GM21367 (cell line): ENCODE measurements at regions not wholly inside any gene's neighbourhood (a gene's known extent, or its start where the extent isn't known, plus 50 kb on each side); places are given as distances from the start of the nearest gene placed in this dataset.
"Not testable (repeated sequence)": the region's sequence is repeated elsewhere in the genome, so short reads cannot be mapped to it uniquely, and the experiment has no call there.

Experiments used
- ATAC-seq: cut with Tn5 transposase; IDR thresholded peaks from one replicate; pipeline ENCODE4 v1.9.1; 2021; ENCODE audit not compliant: unreplicated experiment

DNA sequence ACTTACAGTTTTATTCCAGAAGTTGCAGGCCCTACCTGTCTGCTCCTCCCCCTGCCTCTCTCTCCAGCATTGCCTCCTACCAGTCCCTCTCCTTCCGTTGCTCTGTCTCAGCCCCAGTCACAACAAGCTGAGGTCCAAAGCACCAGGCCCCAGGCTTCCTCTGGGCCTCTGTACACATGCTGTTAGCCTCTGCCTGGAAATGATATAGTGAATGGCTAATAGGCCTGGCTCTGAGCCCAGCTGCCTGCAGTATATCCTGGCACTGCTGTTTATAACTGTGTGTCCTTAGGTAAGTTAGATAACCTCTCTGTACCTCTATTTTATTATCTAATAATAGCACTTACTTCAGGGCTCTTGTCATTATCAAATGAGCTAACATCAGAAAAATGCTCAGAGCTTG is 114.9 kb upstream of the PWP1 start:
- no peak for ATAC-seq

DNA sequence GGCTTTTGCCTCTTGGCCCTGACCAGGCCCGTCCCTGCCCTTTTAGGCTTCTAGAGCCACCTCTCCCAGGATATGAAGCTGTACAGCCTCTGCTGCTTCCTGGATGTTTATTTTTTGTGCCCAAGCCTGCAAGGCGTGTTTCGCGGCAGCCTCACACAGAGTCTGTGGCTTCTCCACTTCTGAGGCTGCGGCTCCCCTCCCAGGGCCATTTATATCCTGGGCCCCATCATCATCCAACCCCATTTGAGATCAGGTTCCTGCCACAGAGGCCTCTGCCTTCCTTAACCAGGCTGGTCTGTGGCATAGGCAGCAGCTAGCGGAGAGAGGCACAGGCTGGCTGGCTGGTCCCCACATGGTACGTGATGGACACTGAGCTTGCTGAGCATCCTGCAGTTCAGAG is 114.1 kb upstream of the PWP1 start:
- ATAC-seq = no peak

DNA sequence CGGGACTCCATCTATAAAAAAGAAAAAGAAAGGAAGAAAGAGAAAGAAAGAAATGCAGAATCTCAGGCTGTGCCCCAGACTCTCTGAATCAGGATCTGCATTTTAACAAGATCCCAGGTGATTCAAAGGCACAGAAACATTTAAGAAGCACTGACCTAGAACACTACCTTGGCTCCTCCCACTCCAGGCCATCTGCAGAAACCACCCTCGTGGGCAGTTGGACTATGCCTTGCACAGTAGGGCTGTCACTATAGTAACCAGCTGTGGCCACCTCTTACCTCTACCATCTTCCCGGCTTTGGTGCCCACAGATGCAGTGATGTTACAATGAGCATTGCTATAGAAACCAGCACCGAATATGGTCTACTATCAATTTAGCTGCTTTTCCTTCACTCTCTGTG is 110.9 kb upstream of the PWP1 start:
- no peak for ATAC-seq

DNA sequence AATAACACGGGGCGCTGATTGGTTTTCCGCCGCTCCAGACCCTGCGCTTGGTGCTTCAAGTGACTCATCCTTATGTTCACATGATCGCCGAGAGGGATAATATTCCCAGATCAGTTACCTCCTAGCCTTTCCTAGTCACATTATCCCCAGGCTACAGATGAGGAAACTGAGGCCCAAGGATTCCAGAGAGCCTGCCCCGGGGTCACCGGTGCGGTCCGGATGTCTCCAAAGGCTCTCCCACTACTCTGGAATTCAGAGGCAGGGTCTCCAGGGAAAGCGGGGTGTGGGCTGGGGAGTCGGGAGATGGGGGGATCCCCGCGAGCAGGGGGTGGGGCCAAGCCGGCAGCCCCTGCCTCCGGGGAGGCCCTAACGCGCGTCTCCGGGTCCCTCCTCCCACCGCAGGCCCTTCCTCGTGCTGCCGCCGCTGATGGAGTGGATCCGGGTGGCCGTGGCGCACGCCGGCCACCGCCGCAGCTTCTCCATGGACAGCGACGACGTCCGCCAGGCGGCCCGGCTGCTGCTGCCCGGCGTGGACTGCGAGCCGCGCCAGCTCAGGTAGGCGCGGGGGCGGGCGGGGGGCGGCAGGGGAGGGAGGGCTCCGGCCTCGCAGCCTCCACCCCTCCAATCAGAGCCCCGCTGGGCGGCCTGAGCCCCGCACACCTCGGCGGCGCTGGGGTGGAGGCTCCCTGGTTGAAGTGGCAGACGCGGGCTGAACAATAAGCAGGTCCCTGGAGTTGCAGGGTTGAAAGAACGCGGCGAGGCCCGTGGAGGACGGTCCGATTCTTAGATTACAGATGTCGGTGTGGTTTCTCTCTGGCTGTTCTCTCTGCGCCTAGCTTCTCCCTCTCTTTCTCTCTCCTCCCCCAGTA is 104.6 kb upstream of the PWP1 start:
- ATAC-seq = no peak

DNA sequence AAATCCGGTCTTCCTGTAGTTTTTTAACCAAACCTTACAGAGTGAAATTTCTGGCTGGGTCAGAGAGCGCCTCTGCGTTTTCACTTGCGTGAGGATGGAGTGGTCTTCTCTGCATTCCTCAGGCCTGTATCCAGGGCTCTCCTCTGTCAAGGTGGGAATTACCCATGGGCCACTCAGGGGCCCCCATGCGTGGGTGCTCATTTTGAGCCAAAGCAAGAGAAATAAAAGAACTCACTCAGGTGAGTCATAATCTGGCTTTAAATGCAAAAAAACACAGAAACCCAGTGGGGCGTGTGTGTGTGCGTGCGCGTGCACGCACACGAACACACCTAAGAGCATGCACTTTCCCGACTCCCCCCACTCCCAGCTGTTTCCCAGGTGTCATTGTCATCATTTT is 104.0 kb upstream of the PWP1 start:
- ATAC-seq = no peak

DNA sequence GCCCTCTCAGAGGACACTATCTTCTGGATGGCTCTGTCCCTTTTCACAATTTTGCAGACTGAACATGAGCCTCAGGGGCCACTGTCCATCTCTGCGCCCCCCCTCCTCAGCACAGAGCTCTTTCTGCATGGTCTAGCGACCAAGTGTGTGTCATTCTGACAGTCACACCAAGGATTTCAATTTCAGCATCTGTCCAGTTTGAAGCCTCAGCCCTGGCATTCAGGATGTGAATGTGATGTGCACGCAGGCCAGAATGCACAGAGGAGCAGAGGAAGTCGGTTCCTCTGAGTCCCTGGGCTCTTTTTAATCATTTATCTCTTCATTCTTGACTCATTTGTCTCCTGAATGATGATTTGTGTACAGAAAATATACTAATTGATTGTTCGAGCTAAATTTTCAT is 102.0 kb upstream of the PWP1 start:
- ATAC-seq = no peak

DNA sequence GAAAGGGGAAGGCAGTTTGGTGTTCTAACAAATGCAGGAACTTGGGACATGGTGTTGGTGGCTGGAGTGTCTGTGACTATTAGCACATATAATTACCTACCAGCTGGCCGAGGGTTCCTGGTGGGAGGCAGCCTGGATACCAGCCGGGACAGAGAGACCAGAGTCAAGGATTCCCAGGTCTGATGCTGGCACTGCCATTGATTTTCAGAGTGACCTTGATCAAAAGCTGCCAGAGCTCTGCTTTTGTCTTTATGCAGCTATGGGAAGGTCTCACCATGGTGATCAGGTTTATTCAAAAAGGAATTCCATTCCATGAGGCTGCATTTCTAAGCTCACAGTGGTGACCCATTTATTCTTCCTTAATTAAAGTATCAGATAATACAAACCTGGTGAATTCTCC is 101.0 kb upstream of the PWP1 start:
- no peak for ATAC-seq

DNA sequence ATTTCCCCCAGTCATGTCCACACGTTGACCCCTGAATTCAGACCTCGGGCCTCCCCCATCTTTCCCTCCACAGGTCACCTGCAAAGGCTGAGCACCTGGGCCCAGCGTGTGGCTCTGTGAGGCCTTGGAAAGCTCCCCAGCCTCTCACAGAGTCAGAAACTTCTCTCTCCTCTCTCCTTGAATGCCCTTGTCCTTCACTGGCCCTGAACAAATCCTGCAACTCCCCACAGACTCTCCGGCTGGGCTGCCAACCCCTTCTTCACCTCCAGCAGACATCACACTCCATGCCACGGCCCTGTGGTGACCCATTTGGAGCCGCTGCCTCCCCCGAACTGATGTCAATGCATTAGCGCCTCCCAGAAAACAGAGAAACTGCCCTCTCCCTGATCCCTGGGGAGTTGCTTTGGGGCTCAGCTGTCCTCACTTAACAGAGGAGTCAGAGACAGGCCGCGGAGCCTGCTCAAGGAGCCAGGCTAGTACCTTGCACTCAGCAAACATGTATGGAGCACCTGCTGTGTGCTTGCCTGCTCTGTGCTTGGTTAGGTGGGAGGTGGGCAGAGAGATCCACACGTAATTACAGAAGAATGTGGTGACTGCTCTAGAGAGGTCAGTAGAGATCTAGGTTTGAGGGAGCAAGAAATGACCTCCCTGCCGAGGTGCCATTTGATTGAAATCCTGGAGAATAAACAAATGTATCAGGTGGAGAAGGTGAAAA is 99.2 kb upstream of the PWP1 start:
- ATAC-seq = no peak

DNA sequence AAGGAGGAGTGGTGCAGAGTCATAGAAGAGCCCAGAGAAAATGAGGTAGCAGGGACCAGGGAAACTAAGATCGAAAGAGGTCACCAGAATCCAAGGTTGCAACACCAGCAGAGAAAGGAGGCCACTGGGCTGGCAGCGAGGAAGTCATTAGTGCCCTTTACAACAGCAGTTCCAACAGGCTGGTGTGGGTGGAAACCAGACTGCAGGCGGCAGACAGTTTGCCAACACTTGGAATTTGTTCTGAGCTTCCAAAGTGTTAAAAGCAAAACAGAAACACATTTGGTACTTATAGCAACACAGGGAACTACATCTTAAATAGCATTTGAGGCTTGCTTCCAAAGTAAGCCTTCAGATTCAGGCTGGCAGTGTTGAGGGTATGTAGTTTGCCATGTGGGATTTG is 95.2 kb upstream of the PWP1 start:
- ATAC-seq = no peak

DNA sequence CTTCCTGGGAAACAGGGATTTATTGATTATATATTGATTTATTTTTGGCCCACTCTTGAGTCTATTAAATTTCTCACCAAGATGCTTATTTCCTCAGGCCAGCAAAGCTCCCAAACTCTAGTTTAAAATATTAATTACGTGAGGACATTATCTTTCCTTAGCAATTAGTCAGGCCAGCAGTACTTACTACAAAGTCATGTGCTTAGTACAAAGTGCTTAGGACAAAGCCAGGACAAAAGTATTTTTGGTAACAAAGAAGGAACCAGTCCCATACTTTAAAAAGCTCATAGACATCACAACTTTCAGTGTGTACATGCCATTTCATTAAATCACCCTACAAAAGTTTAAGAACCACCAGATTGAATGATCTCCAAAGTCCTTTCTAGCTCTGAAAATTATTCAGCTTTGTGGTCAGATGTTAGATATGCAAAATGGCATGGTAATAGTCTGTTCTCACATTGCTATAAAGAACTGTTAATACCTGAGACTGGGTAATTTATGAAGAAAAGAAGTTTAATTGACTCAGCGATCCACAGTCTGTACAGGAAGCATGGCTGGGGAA is 94.7 kb upstream of the PWP1 start:
- ATAC-seq = no peak

DNA sequence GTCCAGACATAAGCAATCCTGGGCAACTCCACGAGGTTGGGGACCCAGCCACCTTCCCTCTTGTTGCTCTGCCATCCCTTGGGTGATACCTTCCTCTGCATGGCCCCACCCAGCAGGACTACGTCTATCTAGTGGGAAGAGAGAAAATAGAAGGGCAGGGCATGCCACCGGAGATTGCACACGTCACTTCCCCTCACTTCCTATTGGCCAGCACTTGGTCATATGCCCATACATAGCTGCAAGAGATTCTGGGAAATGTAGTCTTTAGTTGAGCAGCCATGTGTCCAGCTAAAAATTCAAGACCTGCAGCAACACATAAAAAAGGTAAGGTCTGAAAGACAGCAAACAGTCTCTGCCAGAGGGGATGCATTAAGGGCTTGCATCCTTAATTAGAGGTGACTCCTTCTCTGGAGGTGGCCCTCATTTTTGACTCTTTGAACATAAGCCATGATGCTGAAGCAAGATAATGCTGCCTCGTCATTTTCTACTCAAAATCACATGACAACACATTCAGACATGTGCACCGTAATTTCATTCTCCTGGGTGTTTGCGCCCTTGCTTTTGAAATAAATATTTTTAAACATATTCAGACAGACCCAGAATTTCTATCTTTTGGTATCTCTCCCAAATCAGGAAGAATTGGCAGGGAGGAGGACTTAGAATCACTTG is 91.8 kb upstream of the PWP1 start:
- no peak for ATAC-seq

DNA sequence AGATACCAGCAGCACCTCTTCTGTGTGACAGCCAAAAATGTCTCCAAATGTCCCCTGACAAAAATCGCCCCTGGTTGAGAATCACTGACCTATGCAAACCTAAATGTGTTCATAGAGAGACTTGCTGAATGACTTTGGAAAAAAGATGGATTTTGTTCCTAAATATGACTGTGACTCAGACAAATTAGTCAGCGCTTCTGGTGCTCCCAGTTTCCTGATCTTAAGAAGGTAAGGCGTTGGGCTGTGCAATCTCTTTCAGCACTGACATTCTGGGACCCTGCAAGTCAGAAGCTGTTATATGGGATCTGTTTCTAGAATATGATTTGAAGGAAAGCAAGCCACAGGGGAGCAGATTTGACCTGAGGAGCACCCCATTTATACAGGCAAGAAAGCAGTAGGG is 90.6 kb upstream of the PWP1 start:
- ATAC-seq = no peak

DNA sequence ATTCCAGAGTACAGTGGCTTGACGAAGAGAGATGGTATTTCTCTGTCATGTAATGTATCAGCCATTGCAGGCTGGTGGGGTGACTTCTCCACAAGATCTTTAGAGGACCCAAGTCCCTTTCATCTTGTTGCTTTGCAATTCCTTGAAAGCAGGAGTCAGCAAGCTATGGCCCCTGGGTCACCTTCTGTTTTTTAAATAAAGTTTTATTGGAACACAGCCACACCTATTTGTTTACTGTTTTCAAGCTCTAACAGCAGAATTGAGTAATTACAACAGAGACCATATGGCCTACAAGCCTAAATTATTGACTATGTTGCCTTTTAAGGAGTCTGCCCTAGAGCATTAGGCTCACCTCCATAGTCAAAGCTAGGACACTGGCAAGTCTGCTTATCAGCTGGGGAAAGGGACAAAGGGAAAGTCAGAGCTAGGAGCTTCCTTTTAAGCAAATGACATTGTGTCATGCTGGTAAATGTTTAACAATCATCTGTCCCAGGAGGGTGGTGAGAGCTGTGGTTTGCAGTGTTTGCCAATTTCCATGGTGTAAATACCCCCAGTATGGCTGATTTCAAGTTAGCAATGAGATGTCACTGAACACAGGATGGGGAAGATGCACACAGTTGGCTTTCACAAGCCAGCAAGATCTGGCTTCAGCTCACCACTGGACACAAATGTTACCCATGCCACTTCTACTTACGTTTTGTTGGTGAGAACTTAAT is 87.7 kb upstream of the PWP1 start:
- no peak for ATAC-seq

DNA sequence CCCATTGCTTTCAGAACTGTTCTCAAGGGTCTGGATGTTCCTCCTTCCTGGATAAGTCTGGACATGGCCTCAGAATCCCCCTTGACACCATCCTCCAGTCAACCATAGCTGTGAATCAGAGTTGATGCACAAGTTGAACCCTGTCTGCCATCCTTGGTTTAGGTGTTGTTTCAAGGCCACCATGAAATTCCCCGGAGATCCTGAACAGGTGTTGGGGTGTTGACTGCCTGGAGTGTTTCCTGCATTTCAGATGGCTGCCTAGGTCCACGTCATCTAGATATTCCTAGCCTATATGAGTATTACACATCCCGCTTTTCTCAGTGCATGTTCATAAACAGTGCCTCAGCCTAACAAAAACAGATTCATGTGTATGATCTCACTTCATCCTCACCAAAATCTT is 86.7 kb upstream of the PWP1 start:
- no peak for ATAC-seq

DNA sequence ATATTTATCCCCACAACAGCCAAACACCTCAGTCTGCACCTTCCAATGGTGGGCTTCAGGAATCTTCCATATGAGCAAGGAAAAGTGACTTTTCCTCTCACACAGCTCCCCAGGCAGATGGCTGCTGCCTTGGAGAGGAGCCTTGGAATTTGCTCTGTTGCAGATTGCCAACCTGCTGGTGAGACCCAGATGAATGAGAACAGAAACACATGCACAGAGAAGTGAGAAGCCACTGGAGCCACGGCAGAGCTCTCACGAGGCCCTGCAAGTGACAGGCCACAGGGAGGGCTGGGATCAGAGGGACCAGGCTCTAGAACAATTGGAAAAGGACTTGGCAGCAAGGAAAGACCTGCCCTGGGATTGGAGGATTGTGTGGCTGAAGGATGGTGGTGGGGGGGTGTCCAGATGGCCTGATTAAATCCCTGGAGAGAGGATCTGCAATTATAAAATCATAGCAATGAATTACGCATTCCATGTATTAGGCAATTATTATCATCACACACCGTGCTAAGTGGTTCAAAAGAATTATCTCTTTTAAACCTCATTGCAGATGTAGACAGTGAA is 84.9 kb upstream of the PWP1 start:
- no peak for ATAC-seq

DNA sequence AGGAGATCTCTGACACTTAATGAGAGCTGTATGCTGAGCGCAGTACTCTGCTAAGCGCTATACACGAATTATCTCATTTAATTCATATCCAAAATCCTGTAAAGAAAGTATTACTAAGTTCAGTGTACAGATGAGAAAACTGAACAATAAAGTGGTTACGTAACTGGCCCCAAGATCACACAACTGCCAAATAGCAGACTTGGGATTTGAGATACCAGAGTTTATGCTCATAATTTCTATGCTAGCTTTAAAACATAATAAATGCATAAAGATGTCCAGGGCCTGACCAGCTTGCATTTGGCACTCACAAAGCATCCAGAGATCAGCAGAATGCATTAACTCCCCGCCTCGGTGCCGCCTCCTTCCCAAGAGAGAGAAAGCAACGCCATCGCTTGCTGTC is 83.2 kb upstream of the PWP1 start:
- no peak for ATAC-seq

DNA sequence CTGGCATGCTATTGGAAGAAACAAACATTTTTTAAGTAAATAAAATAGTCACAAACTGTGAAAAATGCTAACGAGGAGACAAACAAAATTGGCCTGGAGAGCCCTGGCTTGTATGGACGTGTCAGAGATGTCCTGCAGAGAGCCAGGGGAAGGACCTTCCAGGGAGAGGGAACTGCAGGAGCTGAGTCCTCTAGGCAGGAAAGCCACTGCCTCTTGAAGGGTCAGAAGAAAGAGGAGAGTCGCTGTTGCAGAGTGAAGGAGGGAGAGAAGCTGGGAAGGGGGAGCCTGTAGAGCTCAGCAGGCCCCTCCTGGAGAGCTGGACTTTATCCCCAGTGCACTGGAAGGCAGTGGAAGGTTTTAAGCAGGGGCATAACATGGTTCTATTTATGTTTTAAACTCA is 80.3 kb upstream of the PWP1 start:
- ATAC-seq = no peak

DNA sequence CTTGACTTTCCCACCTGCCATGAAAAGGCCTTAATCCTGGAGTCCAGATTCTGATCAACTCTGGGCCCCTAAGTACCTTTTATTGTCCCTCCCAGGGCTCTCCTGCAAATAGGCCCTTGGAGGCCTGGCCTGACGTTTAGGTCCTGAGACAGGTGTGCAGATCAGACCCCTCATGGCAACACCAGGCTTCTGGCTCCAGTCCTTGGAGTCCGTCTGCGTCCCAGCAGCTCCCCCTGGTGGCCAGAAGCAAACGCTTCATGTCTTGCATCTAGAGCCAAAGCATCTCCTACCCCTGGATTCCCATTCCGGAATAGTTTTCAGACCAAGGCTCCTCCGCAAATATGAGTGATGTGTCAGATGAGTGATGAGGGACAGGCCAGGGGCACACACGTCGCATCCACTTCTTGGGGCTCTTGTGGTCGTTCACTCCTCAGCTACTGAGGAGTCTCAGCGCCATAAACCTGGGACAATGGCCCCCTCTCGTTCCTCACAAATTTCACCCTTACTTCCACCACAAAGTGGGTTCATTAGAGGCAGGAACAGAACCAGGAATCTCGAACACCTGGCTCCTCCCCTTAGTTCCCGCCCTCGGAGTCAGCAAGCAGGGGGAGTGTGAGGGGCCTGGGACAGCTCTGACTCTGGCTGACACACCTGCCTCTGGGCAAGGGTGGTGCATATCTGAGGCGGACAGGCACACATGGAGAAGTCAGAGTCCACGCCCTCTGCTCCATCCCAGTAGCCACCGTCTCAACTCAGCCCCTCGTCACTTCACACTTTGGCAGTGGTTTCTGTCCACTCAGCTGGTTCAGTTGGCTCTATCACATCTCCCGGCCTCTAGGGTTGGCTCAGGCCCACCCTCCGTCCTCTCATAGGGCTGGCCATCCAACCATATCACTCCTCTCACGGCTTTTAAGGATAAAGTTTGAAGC is 77.9 kb upstream of the PWP1 start:
- no peak for ATAC-seq

DNA sequence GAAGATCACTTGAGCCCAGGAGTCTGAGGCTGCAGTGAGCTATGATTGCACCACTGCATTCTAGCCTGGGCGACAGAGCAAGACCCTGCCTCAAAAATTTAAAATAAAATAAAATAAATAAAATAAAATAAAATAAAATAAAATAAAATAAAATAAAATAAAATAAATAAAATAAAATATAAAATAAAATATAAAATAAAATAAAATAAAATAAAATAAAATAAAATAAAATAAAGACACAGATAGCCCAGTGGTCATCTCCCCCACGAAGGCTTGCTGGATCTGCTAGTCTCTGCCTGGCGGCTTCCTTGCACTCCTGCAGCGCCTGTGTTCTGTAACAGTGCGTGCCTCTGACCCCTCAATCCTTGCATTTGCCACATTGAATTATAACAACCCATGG is 76.8 kb upstream of the PWP1 start:
- not testable (repeated sequence) for ATAC-seq
